ENCODE measurements at regions not wholly inside any gene's neighbourhood (a gene's known extent, or its start where the extent isn't known, plus 50 kb on each side); places are given as distances from the start of the nearest gene placed in this dataset.

DNA sequence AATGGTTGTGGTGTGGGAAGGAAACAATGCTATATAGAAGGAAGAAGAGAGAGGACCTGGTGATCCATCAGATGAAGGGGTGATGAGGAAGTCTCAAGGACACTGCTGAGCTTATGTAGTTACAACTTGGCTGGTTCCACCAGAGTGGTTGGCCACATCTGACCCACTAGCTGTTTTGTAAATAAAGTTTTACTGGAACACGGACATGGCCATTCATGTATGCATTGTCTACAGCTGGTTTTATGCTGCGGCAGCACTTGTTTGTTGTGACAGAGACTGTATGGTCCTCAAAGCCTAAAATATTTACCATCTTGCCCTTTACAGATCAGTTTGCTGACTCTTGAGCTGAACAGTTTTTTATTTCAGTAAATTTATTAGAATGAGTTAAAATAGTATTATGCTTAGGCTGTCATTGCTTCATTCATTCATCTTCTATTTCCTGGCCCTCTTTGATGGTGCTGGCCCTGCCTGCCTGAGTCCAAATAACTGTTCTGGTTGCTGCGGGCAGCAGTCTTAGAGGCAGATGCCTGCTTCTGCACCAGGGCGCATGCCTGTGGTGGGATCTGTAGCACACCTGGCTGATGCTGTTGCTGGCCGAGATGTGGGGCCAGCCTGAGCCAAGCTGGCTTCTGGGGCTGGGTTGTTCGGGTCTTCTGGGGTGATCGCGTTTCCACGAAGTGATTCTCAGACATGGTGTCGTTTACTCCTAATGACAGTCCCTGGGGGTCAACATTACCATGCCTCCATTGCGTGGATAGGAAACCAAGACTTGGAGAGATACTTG, 61.4 kb upstream of the WNT4 start:
- TF ChIP-seq POLR2A (IDR thresholded peaks at IDR 0.05), result no peak
- no peak for TF ChIP-seq CTCF (IDR thresholded peaks at IDR 0.05)
